Stimulated activated CD8-positive, alpha-beta memory T cell treated with anti-CD3 and anti-CD28 coated beads, Interleukin-7, amount 100 ng/mL, for 1 hour (primary cell): ENCODE measurements at regions not wholly inside any gene's neighbourhood (a gene's known extent, or its start where the extent isn't known, plus 50 kb on each side); places are given as distances from the start of the nearest gene placed in this dataset.

Source experiments
- DNase-seq, 2 donors: peaks; one replicate each; pipeline ENCODE4 v3.0.0-alpha.2; 2020; ENCODE audit warnings: low read depth in 2 of 2

DNA sequence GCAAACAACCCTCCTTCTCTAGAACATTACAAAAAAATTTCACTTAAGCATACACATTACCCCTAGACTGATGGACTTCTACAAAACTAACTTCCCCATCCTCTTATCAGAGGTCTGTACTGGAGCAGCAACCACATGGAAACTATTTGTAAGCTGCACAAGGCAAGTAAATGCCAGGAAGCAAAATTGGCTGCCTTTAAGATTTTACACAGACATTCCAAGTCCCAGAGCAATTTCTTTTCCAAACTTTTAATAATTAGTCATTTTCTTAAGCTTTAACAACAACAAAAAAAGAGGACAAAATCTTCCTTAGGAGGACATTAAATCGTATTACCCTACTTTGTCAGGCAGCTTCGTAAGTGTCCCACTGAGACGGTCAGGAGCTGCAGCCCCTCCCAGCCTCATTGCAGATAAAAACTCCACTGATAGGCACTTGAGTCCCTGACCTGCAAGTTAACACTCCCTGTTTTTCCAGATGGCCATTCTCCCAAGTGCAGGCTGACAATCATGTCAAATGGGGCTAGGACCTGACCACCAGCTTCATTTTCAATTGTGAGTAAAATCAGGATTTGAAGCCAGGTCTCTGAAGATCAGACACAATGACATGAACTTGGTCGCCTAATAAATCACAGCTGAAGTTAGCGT lies 680.1 kb downstream of the DIAPH3 start:
- DNase-seq, result no peak

DNA sequence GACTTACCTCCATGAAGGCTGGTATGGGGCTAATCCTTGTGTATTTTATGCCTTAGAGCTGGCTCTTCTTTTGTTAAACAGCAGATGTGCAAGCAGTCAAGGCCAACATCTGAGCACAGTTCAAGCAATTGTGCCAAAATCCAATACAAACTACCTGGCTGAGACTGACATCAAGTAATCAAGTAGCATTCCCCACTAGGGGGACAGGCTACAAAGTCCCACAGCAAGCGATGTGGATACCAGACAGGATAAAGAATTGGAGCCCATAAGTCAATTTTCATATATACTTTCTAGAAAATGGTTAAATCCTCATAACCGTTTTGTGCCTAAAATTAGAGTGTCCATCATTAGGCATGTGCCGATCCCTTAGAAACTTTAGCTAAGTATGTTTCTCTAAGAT lies 675.8 kb downstream of the DIAPH3 start:
- DNase-seq, result no peak

DNA sequence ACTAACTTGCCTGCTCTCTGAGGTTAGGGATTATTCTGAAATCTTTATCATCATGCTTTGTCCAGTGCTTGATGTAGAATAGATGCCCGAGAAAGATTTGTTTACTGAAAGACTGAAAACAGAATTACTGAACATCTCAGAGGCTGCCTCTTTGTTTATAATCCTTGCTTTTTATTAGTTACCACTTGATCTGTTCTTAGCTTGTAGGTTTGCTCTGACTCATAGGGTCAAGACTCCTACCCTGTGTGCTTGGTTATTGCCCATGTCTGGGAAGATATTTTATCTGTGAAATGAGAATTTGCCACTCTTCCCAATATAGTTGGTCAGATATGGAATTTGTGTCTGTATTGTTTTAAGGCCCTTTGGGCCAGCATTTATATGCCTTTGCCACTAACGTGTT lies 675.3 kb downstream of the DIAPH3 start:
- DNase-seq, result no peak

DNA sequence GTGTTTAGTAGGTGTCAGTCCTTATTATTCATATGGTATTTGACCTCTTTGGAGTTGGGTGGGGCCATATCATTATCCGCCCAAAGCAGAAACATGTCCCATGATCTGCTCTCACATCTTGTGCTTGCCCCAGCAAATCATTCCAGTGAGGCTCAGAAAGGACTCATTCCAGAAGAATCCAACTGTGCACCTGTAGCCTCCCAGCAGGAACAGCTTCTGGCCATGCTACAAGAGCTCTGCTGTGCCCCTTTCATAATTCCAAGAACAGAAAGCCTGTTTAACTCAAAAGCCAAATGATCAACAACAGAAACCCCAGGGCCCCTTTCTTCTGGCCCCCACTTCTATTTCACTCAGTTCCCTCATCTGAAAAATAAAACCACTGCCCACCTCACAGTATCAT lies 673.1 kb downstream of the DIAPH3 start:
- no peak for DNase-seq

DNA sequence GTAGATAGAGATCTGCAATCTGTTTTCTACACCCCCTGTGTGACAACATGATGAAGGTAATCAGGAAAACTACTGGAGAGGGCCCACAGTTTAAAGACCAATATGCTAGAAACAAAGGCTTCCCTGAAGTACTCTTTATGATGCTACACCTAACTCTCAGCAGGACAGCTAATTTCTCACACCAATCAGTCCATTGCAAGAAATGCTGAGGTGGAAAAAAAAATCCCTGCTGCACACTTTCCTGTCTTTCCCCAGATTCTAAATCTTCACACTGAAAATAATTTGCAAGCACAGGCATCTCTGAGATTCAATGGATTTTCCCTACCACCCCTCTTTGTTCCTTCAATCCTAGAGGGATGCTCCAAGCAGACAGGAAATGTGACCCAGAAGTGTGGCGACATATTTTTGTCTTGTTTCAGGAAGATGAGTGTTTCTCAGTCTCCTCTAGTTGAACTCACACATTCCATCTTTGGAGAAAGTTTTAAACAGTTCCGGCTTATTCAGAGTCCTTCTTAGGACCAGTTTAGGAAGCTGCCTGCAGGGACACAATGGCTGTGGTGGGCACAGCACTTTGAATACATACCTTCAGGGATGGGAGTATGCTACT lies 671.6 kb downstream of the DIAPH3 start:
- no peak for DNase-seq

DNA sequence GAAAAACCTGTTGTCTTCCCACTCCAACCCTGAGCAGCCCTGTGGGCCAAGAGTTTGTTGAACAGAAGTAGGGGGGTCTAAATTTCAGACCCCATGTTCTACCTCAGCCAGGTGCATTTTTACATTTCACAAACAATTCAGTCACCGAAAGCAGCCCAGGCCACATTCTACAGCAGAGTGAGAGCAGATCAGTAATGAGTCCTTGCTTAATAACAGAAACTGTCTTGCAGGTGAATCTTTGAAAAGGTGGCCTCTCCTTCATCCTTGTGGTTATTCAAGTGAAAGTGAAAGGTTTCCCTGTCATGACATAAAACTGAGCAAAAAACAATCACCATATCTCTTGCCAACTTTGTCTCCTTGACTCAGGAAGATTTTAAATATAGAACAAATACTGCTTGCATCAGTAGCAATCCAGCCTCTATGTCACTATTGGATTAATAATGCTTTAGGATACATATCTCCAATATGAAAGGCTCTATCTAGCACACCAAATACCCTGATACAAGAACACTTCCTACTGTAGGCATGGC lies 670.2 kb downstream of the DIAPH3 start:
- DNase-seq, result no peak

DNA sequence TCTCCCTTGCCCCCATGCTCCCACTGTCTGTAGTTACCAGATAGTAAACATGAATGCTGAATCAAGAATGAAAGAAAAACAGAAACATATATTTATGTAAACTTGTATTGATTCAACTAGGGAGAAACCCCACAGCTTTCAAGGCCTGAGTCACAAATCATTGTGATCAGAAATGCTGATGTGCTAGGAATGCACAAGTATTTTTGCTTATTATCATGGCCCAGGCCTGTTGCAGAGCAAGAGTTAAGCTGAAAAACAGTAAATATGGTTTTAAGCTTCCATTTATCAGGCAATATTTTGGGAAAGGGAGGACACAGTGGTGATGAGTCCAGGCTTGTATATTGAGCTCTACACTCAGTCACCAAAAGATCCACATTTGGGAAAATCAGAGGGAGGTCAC lies 669.6 kb downstream of the DIAPH3 start:
- DNase-seq, result no peak

DNA sequence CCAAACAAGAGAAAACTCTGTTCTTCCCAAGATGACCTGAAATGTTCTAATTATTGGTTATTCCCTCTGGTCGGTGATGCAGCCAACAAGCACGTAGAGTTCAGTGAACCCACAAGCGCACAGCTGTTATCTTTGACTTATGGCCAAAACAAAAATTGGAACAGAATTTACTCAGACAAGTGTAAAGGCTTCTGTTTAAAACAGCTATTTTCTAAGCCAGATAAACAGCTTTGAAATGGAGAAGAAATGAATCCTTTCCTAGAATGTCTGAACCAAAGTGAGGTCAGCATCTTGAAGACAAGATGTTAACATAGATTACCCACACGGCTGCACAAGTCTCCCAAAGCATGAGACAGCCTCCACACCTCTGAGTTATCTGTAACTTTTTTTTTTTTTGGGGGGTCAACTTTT lies 669.2 kb downstream of the DIAPH3 start:
- no peak for DNase-seq

DNA sequence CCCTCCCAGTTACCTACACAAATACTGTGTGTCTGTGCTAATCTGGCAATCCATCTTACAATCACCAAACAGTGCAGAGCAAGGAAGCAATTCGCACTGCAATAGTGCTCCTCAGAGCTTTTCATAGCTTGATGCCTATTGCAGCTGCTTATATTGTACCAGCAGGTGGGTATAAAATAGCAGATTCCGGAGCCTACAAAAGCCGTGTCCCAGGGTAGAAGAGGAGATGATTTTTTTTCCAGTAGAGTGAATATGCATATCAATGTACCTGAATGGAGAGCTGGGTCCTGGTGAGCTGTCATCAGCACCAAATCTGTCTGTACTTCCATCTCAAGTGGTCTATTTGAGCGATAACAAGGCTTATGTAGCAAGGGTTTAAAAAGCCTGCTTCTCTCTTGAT lies 668.4 kb downstream of the DIAPH3 start:
- DNase-seq, result no peak

DNA sequence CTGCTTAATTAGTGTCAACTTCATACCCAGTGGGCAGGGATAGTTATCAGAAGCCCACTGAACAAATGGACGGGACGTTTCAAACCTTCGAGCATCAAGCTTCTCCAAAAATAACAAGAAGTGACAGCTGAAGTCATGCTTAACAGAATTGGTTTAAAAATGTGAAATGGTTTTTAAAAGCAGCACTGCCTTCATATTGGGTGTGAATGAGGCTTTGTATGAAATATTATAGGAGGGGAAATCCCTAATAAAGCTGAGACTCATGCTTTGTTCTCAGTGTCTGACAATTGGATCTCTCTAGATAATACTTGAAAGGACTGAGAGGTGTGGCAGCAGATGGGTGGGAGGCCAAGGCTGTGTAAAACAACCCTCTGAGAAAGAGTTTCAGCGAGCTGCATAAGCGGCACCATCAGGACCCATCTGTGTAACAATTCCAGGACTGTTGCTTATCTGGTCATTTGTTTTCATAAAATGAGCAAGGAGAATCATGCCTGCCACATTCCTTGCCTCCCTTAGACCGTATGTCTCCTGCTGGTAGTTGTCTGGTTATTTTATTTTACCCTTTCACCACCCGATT lies 667.7 kb downstream of the DIAPH3 start:
- DNase-seq, result no peak

DNA sequence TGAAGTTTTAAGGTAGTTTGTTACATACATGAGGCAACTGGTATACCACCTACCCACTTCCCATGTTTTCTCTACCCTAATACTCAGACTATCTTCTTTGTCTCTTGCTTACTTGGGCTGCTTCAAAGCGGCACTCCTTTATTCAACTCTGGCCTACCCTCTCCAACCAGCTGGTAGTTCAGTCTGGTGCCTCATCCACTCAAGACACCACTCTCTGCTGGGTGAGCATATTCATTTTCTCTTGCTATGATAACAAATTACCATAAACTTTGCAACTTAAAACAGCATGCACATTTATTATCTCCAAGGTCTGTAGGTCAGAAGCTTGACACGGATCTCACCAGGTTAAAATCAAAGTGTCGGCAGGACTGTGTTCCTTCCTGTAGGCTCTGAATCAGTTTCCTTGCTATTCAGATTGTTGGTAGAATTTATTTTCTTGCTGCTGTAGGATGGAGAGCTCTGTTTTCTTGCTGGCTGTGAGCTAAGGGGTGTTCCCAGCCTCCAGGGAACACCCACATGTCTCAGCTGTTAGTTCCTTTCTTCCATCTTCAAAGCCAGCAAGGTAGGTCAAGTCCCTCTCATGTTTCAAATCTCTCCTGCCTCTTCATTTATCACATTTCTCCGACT lies 666.0 kb downstream of the DIAPH3 start:
- DNase-seq, result no peak

DNA sequence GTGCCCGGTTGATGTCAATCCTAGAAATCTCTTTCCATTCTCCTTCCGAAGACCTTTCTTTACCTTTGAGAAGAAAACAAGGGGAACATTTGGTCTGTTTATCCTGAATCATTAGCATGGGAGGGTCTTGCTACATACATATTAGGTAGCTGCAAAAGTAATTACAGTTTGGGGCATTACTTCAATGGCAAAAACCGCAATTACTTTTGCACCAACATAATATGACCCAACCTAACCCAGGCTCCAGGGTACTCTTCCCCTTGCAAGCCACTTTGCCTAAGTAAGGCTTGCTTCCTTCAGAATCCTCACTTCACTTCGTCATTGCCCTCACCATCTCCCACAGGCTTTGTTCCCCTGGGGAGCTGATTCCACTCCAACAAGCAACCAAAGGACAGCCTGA lies 662.7 kb downstream of the DIAPH3 start:
- no peak for DNase-seq

DNA sequence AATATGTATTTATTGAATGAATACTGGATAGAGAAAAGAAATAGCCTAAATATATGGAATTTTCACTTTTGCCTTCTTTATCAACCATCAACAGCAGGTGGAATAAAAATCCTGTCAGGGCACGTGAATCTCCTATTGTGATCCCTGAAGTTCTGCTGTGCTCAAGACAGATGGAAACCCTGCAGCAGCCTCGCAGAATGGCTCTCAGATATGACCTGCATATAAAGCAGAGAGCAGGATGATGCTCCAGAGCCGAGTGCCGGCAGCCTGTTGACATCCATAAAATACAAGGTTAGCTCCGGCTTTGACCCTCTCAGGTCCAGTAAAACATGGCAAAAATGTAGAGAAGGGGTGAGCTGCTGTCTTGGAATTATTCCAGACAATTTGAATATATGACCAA lies 659.3 kb downstream of the DIAPH3 start:
- DNase-seq, result no peak

DNA sequence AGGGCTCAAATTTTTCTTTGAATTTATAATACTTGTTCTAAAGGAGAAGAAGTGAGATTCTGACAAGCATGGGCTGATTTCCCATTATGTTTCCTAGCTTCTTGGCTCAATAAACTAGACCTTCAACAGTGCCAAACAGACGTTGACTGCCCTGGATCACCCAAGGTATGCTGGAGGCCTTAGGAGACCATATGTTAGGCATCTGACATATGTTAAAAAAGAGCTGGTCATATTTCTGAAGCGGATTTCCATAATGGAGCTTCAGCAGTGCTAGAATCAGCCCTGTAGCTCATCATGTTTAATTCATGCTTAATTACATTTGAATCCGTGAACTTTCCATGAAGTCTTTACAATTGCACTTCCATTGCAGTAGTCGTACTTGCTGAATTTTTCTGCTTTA lies 653.3 kb downstream of the DIAPH3 start:
- DNase-seq, result no peak

DNA sequence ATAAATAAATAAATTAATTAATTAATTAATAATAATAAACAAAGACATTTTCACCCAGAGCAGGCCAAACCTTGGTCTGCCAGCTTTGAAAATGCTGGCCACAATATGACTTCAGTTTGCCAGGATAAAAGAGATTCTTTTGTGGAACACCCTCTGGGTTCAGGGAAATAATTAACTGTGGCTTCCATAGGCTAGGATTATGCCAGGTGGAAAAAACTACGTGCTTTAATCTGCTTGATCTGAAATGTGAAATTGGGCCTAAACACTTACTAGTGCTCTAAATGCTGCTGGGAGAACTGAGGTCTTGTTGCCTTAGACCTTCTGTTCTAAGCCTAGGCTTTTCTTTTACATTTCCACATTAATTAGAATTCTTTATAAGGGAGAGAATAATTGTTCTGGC lies 650.0 kb downstream of the DIAPH3 start:
- DNase-seq, result no peak

DNA sequence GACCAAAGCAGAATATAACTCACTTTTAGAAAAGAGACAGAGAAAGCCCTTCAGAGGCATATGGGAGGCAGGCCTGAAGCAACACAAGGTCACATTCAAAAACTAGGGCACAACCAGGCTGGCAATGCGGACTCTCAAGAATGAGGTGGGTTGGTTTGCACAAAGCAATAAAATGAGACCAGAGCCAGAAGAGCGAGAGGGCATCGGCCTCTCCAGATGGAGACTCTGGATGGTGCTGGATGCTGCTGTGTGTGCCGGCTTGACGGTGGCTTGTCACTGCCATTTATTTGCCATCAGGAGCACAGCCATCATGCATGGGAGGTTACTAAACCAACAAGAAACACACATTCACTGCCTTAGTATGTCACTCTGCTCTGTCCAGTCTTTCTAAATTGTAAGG lies 649.4 kb downstream of the DIAPH3 start:
- no peak for DNase-seq

DNA sequence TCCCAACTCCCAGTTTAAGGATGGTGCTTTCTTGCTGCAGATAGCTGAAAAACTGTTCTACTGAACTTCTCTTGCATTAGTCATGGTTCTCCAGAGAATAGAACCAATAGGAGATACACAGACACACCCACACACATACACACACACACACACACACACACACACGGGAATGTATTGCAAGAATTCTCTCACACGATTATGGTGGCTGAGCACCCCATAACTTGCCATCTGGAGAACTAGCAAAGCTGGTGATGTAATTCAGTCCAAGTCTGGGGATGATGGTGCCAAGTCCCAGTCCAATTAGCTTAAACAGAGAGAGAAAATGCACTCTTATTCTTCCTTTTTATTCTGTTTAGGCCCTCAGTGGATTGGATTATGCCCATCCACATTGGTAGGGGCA lies 643.9 kb downstream of the DIAPH3 start:
- DNase-seq, result no peak

DNA sequence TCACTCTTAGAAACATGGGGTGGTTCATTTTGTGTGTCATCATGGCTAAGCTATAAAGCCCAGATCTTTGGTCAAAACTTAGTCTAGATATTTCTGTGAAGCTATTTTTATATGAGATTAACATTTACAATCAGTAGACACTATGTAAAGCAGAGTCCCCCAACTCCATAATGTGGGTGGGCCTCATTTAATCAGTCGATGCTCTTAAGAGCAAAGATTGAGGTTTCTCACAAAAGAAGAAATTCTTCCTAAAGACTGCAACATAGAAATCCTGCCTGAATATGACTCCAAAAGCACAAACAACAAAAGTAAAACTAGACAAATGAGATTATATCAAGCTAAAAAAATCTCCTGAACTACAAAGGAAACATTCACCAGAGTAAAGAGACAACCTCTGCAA lies 642.2 kb downstream of the DIAPH3 start:
- DNase-seq, result no peak

DNA sequence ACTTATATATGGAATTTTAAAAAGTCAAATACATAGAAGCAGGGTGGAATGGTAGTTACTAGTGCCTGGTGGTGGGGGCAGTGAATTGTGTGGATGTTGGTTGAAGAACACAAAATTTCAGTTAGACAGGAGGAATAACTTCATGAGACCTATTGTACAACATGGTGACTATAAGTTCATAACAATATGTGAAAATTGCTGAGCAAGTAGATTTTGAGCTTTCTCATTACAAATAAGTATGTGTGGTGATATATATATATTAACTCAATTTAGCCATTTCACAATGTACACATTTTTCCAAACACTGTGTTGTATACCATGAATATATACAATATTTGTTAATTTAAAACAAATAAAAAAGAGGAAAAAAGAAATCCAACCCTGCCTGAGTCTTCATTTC lies 641.1 kb downstream of the DIAPH3 start:
- DNase-seq, result no peak

DNA sequence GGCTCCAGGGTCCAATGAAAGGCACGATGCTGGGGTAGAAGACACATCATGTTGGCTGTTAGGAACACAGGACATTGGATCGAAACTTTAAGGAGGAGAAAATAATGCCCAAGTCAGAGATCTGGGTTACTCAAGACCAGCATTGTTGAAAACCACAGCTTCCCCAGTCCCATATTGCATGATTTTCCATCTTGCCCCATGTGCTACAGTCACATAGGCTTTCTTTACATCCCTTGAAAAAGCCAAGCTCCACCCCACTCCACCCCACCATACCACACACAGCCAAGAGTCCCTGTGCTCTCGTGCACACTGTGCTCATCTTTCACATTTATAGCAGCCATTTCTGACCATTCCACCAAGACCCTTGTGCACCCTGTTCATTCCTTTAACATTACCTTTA lies 636.2 kb downstream of the DIAPH3 start:
- DNase-seq, result no peak

DNA sequence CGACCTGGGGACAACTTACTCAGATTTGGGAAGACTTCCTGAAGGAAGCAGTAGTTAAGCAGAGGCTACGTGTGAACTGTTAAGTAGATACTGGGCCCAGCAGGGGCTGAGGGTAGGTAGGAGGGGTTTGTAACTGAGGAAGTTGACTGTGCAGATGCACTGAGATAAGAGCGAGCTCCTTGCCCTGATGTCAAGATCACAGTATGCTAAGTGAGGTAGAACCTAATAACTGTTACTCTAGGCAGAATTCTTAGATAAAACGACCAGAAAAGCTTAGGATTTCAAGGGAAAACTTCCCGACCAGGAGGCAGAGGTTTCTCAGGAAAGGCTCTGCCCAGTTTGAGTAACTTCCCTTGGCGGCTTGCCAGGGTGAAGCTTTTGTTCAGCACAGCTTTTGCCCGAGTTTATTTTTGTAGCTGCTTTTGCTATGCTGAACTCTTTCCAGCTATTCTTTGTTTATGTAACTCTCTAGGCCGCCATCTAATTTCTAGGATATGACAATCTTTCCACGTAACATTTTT lies 632.1 kb downstream of the DIAPH3 start:
- DNase-seq, result no peak

DNA sequence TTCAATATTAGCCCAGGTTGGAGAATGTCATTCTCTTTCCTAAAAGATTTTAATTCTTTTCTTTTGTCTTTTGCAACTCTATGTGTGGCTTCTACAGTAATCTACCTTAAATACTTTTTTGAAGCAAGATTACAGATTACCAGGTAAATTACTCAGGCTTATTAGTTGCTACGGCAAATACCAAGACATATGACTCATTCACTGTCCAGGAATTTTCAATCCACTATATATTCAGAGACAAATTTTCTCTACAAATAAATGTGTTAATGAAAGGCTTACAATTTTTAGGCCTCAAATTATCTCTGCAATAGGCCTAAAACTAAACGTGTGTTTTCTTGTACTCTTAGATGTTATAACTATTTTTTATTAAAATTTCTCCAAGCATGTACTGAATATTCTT lies 631.3 kb downstream of the DIAPH3 start:
- no peak for DNase-seq
